KMS-11 (cell line): ENCODE measurements at regions not wholly inside any gene's neighbourhood (a gene's known extent, or its start where the extent isn't known, plus 50 kb on each side); places are given as distances from the start of the nearest gene placed in this dataset.

Experiments used
- H2AFZ ChIP-seq: fragments of 200-600 bp; sonication (generic); 2 replicates; pipeline ENCODE4 v1.6.1; 2016; ENCODE audit warnings: antibody characterized with exemption, mixed run types, low read depth
- H3K27ac ChIP-seq: fragments of 200-600 bp; sonication (generic); 2 replicates; pipeline ENCODE4 v1.6.1; 2016; ENCODE audit warnings: mild to moderate bottlenecking, mixed run types
- H3K27me3 ChIP-seq: fragments of 200-600 bp; sonication (generic); 2 replicates; pipeline ENCODE4 v1.6.1; 2017; ENCODE audit warnings: mild to moderate bottlenecking, low read depth, mixed run types, moderate library complexity; ENCODE audit not compliant: insufficient read depth
- H3K36me3 ChIP-seq: fragments of 200-600 bp; sonication (generic); 2 replicates; pipeline ENCODE4 v1.6.1; 2017; ENCODE audit warnings: mild to moderate bottlenecking, mixed run types; ENCODE audit not compliant: insufficient read depth
- H3K4me1 ChIP-seq: fragments of 200-600 bp; sonication (generic); 2 replicates; pipeline ENCODE4 v1.6.1; 2016; ENCODE audit warnings: mild to moderate bottlenecking, low read depth, mixed run types; ENCODE audit not compliant: poor library complexity, severe bottlenecking
- H3K4me2 ChIP-seq: fragments of 200-600 bp; sonication (generic); 2 replicates; pipeline ENCODE4 v1.7.0; 2016; ENCODE audit warnings: mild to moderate bottlenecking, mixed run types
- H3K4me3 ChIP-seq: fragments of 200-600 bp; sonication (generic); IDR thresholded peaks from 2 replicates; pipeline ENCODE4 v1.6.1; 2017; ENCODE audit warnings: low read depth, low read length, mixed read lengths; ENCODE audit not compliant: insufficient read depth
- H3K79me2 ChIP-seq: fragments of 200-600 bp; sonication (generic); 2 replicates; pipeline ENCODE4 v1.6.1; 2016; ENCODE audit warnings: low read depth, mixed run types; ENCODE audit not compliant: insufficient read depth
- H3K9ac ChIP-seq: fragments of 200-600 bp; sonication (generic); 2 replicates; pipeline ENCODE4 v1.6.1; 2016; ENCODE audit warnings: mild to moderate bottlenecking, mixed run types
- H4K20me1 ChIP-seq: fragments of 200-600 bp; sonication (generic); 2 replicates; pipeline ENCODE4 v1.6.1; 2016; ENCODE audit warnings: mild to moderate bottlenecking, mixed run types; ENCODE audit not compliant: insufficient read depth
- TF ChIP-seq, protein P1 (sequence below): fragments of 200-600 bp; sonication (generic); conservative IDR thresholded peaks from 2 replicates; pipeline ENCODE4 v1.6.1; 2017; ENCODE audit warnings: low read depth, mild to moderate bottlenecking, antibody characterized with exemption, low read length, moderate library complexity, mixed read lengths

DNA sequence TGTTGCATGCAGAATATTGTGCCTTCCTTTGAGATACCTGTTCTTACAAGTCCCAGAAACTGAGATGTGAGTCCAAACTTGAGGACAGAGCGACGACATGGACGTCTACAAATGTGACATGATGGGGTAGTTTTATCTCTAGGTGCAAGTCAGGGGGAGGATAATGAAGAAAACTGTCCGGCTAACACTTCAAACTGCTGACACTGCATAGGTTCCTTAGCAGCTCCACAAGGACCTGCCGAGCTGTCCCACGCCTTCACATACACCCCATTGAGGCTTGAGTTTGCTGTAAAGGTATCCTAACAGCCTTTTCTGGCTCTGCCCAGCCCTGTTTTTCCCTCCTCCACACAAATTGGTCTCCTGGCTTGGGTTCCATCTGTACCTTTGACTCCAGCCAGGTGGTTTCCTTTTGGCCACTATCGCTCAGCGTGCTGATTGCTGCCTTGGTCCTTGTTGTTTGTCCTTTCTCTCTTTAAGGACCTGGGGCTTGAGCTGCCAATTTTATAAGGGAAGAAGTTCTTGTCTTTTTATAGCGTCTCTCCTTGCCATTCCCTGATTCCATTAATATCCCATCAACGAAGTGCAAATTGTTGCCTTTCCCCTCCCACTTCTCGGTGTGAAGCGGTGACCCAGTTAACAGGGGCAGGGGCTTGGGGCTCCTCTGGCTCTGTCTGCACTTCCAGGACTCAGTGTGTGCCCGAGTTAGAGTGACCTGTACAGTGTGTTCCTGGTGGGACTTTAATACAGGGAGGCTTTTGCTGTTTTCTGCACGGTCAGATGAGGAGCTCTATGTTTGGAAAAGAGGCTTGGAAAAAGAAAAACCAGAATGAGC is 100.3 kb downstream of the PCSK1 start:
- Histone ChIP-seq H3K9ac (no peak overlapping the region), H4K20me1 (no peaks in the 10 kb centered on the region), H3K27ac (no peak overlapping the region), H3K4me2 (no peak overlapping the region), H2AFZ (no peak overlapping the region), H3K4me3 (no peak overlapping the region), H3K36me3 (no peaks in the 10 kb centered on the region), H3K79me2 (no peaks in the 10 kb centered on the region), H3K27me3 (no peaks in the 10 kb centered on the region), H3K4me1 (peaks cover 13% of the 10 kb centered on the region)
- TF ChIP-seq, protein P1, sequence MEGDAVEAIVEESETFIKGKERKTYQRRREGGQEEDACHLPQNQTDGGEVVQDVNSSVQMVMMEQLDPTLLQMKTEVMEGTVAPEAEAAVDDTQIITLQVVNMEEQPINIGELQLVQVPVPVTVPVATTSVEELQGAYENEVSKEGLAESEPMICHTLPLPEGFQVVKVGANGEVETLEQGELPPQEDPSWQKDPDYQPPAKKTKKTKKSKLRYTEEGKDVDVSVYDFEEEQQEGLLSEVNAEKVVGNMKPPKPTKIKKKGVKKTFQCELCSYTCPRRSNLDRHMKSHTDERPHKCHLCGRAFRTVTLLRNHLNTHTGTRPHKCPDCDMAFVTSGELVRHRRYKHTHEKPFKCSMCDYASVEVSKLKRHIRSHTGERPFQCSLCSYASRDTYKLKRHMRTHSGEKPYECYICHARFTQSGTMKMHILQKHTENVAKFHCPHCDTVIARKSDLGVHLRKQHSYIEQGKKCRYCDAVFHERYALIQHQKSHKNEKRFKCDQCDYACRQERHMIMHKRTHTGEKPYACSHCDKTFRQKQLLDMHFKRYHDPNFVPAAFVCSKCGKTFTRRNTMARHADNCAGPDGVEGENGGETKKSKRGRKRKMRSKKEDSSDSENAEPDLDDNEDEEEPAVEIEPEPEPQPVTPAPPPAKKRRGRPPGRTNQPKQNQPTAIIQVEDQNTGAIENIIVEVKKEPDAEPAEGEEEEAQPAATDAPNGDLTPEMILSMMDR = no peak

DNA sequence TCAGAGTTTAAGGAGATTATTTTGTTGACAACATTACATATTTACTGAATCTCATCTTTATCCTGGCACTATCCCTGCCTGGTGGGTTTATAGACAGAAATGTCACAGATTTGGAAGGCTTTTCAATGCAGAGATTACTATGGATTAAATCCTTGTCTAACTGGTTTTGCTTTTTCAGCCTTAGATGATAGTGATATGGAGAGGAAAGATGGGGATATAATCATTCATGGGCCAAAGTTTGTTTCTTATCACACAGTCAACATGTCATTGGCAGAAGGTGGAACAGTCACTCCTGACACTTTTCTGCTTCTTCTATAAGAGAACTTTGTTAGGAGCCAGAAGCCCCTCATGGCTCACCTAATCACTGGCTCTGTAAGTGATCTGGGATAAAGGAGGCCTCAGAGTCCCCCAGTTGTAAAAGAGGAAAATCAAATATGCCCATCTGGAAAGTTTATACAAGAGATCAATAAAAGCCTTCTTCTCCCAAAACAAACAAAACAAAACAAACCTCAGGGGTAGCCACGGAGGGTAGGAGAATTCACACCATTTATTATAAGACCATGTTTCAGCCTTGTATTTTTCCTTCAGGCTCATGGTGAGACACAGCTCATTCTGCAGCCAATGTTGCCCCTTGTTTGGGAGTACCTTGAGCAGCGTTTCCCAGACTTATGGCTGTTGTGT is 101.2 kb downstream of the PCSK1 start:
- Histone ChIP-seq H3K9ac (no peak overlapping the region), H2AFZ (no peak overlapping the region), H3K36me3 (no peaks in the 10 kb centered on the region), H3K27ac (no peak overlapping the region), H3K4me3 (no peak overlapping the region), H3K4me1 (peaks cover 10% of the 10 kb centered on the region), H3K27me3 (no peaks in the 10 kb centered on the region), H3K79me2 (no peaks in the 10 kb centered on the region), H4K20me1 (no peaks in the 10 kb centered on the region), H3K4me2 (no peak overlapping the region)
- TF ChIP-seq, protein P1 = no peak

DNA sequence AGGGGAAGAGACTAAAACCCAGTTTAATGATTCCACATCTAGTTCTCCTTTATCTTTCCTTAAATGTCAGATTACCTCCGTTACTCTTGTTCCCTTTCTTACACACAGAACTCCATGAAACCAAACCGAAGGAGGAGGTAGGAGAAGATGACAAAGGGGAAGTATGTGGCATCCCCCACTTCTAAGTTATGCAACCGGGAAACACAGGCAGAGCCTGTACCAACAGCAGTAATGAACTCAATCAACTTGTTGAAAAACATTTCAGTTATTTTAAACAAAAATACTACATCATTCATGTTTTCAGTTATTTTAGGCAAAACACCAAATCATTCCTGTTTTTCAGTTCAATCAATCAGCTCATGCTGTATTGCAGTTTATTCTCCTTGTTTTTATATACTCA is 101.8 kb downstream of the PCSK1 start:
- no peaks in the 10 kb centered on the region for H4K20me1 ChIP-seq
- H2AFZ ChIP-seq = no peak overlapping the region
- no peak overlapping the region for H3K4me2 ChIP-seq
- H3K4me1 ChIP-seq = peaks cover 4% of the 10 kb centered on the region
- TF ChIP-seq, protein P1 = no peak
- H3K9ac ChIP-seq = no peak overlapping the region
- no peak overlapping the region for H3K4me3 ChIP-seq
- no peaks in the 10 kb centered on the region for H3K36me3 ChIP-seq
- H3K79me2 ChIP-seq = no peaks in the 10 kb centered on the region
- no peak overlapping the region for H3K27ac ChIP-seq
- H3K27me3 ChIP-seq = no peaks in the 10 kb centered on the region

DNA sequence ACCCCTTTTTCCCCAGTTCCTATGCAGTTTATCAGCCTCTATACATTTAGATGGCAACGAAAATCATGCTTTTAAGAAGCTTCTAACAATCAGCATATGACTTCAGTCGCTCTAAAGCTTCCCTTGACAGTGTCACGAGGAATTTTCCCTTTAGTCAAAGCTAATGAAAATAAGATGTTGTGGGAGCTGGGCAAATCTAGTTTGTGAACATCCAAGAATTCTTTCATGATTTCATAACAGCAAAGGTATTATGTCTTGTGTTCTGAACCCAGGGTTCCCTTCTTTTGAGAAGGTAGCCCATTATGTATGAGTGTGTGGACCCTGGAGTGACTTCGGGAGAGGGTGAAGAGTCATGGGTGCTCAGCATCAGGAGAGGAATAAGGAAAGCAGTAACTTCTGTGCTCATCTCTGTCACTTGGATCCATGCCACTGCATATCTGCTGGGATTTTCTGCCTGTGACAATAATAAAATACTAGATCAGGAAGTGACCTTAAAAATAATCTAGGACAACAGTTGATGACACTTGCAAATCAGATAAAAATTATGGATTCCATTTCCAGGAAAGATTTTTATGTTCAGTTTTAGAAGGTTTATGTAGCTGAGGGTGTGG is 102.4 kb downstream of the PCSK1 start:
- TF ChIP-seq, protein P1 = no peak
- Histone ChIP-seq H3K4me2 (no peak overlapping the region), H3K9ac (no peak overlapping the region), H3K4me1 (no peaks in the 10 kb centered on the region), H4K20me1 (no peaks in the 10 kb centered on the region), H2AFZ (no peak overlapping the region), H3K36me3 (no peaks in the 10 kb centered on the region), H3K27ac (no peak overlapping the region), H3K4me3 (no peak overlapping the region), H3K27me3 (no peaks in the 10 kb centered on the region), H3K79me2 (no peaks in the 10 kb centered on the region)
